GM23338 (cell line): ENCODE measurements at regions not wholly inside any gene's neighbourhood (a gene's known extent, or its start where the extent isn't known, plus 50 kb on each side); places are given as distances from the start of the nearest gene placed in this dataset.

Experiments used
- CREB1 ChIP-seq: fragments of 250-450 bp; sonication (Bioruptor Pico); IDR thresholded peaks from 2 replicates; pipeline ENCODE4 v1.5.0; 2020; ENCODE audit warnings: low read depth, mild to moderate bottlenecking, moderate library complexity
- CTCF ChIP-seq, 2 experiments: fragments of 200-600 bp in 1 of 2; sonication (generic) in 1 of 2; conservative IDR thresholded peaks; 2 replicates each; pipeline versions ENCODE4 v1.5.1 to v1.6.1; 2016 to 2017; ENCODE audit warnings: antibody characterized with exemption in 2 of 2, low read depth in 2 of 2, mild to moderate bottlenecking in 2 of 2, moderate library complexity in 1 of 2
- EZH2 ChIP-seq: fragments of 200-600 bp; sonication (generic); IDR thresholded peaks from one replicate; pipeline ENCODE4 v1.8.0; 2017; ENCODE audit warnings: antibody characterized with exemption, mild to moderate bottlenecking, low read depth; ENCODE audit not compliant: unreplicated experiment
- EZH2phosphoT487 ChIP-seq: fragments of 200-600 bp; sonication (generic); IDR thresholded peaks from one replicate; pipeline ENCODE4 v1.8.1; 2018; ENCODE audit warnings: antibody characterized with exemption; ENCODE audit not compliant: unreplicated experiment
- JUNB ChIP-seq: IDR thresholded peaks from one replicate; pipeline ENCODE4 v1.6.1; 2016; ENCODE audit warnings: antibody characterized with exemption; ENCODE audit not compliant: unreplicated experiment
- POLR2AphosphoS5 ChIP-seq: IDR thresholded peaks from 2 replicates; pipeline ENCODE4 v1.6.1; 2016; ENCODE audit warnings: antibody characterized with exemption, low read depth
- STAT1 ChIP-seq: IDR thresholded peaks from one replicate; pipeline ENCODE4 v1.6.1; 2016; ENCODE audit warnings: antibody characterized with exemption; ENCODE audit not compliant: unreplicated experiment
- ZNF331 ChIP-seq: fragments of 250-450 bp; sonication (Bioruptor Pico); IDR thresholded peaks from 2 replicates; pipeline ENCODE4 v1.5.0; 2020; ENCODE audit warnings: low read depth, mild to moderate bottlenecking, moderate library complexity
- TF ChIP-seq, protein P1 (sequence below): IDR thresholded peaks from one replicate; pipeline ENCODE4 v1.6.1; 2018; ENCODE audit warnings: antibody characterized with exemption; ENCODE audit not compliant: unreplicated experiment
- TF ChIP-seq, protein P2 (sequence below): IDR thresholded peaks from 2 replicates; pipeline ENCODE4 v1.6.1; 2016; ENCODE audit warnings: antibody characterized with exemption
- TF ChIP-seq, protein P3 (sequence below): fragments of 250-450 bp; sonication (Bioruptor Pico); IDR thresholded peaks from 2 replicates; pipeline ENCODE4 v1.5.0; 2020; ENCODE audit warnings: mild to moderate bottlenecking, moderate library complexity

- TF ChIP-seq EZH2 (no peak), POLR2AphosphoS5 (no peak), CTCF (conservative IDR thresholded peaks at IDR 0.05; ENCODE audit: low read depth in 2 of 2) (no peak), EZH2phosphoT487 (no peak), STAT1 (no peak), CREB1 (CRISPR knock-in tag) (no peak), JUNB (no peak), ZNF331 (CRISPR knock-in tag) (no peak)
- TF ChIP-seq, protein P1, sequence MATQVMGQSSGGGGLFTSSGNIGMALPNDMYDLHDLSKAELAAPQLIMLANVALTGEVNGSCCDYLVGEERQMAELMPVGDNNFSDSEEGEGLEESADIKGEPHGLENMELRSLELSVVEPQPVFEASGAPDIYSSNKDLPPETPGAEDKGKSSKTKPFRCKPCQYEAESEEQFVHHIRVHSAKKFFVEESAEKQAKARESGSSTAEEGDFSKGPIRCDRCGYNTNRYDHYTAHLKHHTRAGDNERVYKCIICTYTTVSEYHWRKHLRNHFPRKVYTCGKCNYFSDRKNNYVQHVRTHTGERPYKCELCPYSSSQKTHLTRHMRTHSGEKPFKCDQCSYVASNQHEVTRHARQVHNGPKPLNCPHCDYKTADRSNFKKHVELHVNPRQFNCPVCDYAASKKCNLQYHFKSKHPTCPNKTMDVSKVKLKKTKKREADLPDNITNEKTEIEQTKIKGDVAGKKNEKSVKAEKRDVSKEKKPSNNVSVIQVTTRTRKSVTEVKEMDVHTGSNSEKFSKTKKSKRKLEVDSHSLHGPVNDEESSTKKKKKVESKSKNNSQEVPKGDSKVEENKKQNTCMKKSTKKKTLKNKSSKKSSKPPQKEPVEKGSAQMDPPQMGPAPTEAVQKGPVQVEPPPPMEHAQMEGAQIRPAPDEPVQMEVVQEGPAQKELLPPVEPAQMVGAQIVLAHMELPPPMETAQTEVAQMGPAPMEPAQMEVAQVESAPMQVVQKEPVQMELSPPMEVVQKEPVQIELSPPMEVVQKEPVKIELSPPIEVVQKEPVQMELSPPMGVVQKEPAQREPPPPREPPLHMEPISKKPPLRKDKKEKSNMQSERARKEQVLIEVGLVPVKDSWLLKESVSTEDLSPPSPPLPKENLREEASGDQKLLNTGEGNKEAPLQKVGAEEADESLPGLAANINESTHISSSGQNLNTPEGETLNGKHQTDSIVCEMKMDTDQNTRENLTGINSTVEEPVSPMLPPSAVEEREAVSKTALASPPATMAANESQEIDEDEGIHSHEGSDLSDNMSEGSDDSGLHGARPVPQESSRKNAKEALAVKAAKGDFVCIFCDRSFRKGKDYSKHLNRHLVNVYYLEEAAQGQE = no peak
- TF ChIP-seq, protein P2, sequence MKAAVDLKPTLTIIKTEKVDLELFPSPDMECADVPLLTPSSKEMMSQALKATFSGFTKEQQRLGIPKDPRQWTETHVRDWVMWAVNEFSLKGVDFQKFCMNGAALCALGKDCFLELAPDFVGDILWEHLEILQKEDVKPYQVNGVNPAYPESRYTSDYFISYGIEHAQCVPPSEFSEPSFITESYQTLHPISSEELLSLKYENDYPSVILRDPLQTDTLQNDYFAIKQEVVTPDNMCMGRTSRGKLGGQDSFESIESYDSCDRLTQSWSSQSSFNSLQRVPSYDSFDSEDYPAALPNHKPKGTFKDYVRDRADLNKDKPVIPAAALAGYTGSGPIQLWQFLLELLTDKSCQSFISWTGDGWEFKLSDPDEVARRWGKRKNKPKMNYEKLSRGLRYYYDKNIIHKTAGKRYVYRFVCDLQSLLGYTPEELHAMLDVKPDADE = no peak
- TF ChIP-seq, protein P3, sequence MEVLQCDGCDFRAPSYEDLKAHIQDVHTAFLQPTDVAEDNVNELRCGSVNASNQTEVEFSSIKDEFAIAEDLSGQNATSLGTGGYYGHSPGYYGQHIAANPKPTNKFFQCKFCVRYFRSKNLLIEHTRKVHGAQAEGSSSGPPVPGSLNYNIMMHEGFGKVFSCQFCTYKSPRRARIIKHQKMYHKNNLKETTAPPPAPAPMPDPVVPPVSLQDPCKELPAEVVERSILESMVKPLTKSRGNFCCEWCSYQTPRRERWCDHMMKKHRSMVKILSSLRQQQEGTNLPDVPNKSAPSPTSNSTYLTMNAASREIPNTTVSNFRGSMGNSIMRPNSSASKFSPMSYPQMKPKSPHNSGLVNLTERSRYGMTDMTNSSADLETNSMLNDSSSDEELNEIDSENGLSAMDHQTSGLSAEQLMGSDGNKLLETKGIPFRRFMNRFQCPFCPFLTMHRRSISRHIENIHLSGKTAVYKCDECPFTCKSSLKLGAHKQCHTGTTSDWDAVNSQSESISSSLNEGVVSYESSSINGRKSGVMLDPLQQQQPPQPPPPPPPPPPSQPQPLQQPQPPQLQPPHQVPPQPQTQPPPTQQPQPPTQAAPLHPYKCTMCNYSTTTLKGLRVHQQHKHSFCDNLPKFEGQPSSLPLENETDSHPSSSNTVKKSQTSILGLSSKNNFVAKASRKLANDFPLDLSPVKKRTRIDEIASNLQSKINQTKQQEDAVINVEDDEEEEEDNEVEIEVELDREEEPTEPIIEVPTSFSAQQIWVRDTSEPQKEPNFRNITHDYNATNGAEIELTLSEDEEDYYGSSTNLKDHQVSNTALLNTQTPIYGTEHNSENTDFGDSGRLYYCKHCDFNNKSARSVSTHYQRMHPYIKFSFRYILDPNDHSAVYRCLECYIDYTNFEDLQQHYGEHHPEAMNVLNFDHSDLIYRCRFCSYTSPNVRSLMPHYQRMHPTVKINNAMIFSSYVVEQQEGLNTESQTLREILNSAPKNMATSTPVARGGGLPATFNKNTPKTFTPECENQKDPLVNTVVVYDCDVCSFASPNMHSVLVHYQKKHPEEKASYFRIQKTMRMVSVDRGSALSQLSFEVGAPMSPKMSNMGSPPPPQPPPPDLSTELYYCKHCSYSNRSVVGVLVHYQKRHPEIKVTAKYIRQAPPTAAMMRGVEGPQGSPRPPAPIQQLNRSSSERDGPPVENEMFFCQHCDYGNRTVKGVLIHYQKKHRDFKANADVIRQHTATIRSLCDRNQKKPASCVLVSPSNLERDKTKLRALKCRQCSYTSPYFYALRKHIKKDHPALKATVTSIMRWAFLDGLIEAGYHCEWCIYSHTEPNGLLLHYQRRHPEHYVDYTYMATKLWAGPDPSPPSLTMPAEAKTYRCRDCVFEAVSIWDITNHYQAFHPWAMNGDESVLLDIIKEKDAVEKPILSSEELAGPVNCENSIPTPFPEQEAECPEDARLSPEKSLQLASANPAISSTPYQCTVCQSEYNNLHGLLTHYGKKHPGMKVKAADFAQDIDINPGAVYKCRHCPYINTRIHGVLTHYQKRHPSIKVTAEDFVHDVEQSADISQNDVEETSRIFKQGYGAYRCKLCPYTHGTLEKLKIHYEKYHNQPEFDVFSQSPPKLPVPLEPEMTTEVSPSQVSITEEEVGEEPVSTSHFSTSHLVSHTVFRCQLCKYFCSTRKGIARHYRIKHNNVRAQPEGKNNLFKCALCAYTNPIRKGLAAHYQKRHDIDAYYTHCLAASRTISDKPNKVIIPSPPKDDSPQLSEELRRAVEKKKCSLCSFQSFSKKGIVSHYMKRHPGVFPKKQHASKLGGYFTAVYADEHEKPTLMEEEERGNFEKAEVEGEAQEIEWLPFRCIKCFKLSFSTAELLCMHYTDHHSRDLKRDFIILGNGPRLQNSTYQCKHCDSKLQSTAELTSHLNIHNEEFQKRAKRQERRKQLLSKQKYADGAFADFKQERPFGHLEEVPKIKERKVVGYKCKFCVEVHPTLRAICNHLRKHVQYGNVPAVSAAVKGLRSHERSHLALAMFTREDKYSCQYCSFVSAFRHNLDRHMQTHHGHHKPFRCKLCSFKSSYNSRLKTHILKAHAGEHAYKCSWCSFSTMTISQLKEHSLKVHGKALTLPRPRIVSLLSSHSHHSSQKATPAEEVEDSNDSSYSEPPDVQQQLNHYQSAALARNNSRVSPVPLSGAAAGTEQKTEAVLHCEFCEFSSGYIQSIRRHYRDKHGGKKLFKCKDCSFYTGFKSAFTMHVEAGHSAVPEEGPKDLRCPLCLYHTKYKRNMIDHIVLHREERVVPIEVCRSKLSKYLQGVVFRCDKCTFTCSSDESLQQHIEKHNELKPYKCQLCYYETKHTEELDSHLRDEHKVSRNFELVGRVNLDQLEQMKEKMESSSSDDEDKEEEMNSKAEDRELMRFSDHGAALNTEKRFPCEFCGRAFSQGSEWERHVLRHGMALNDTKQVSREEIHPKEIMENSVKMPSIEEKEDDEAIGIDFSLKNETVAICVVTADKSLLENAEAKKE (CRISPR knock-in tag) = no peak
Observed at GRCh38 chr11:41997844-41998401, 538.5 kb upstream of the LRRC4C start.
